ENCODE measurements at regions not wholly inside any gene's neighbourhood (a gene's known extent, or its start where the extent isn't known, plus 50 kb on each side); places are given as distances from the start of the nearest gene placed in this dataset.

DNA sequence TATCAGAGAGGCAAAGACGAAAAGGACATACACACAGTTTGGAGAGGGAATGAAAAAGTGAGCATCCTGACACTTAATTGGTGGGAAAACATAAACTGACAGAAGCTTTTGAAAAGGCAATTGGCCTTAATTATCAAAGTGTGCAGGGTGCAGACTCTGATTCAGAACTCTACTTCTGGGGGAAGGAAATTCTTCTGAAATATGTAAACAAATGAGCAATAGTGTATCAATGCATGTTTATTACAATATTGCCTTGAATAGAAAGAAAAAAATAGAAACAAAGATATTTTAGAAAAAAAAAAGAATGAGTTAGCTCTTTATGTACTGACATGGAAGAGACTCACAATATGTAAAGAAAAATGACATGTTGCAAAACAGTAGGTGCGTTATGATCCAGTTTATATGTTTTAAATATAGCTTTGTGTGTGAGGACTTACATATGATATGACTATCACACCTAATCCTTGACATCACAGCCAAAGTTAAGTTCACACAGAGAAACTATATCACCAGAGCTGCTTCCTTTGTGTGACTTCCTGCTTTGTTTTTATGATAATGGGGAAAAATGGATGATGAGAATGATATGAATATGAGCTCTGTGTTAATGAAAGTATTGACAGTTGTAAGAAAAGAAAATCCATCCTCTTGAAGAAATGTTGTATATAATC, 182.4 kb downstream of the KCTD12 start:
- Histone ChIP-seq H3K27ac (ENCODE audit: insufficient read length, low read depth, low read length) (no peak overlapping the region), H2BK5ac (ENCODE audit: insufficient read length, low read length) (no peak overlapping the region), H2BK12ac (ENCODE audit: insufficient read length, low read depth, low read length) (no peak overlapping the region), H3K79me1 (ENCODE audit: insufficient read depth, low read depth, low read length, poor library complexity, severe bottlenecking) (no peaks in the 10 kb centered on the region), H4K5ac (ENCODE audit: insufficient read length, low read depth, low read length) (no peak overlapping the region), H3T11ph (ENCODE audit: low read length) (no peak overlapping the region), H3K4me1 (ENCODE audit: insufficient read depth, low read length) (no peaks in the 10 kb centered on the region), H2AFZ (ENCODE audit: low read length) (no peak overlapping the region), H4K91ac (ENCODE audit: insufficient read length, low read depth, low read length) (no peak overlapping the region), H3K9ac (ENCODE audit: extremely low read depth, insufficient read length, low read length) (no peak overlapping the region), H3K56ac (ENCODE audit: insufficient read length, low read depth, low read length) (no peak overlapping the region), H3K18ac (ENCODE audit: insufficient read length, low read depth, low read length) (no peak overlapping the region), H4K20me1 (ENCODE audit: control insufficient read depth, insufficient read depth, insufficient read length) (no peaks in the 10 kb centered on the region), H3K4me2 (ENCODE audit: insufficient read depth, insufficient read length, low read length) (no peak overlapping the region), H3K4ac (ENCODE audit: low read depth, low read length) (no peak overlapping the region), H3K23me2 (ENCODE audit: insufficient read length, low read depth, low read length, poor library complexity, severe bottlenecking) (no peaks in the 10 kb centered on the region), H3K23ac (ENCODE audit: insufficient read length, low read depth, low read length) (no peak overlapping the region), H3K9me3 (ENCODE audit: control insufficient read depth, low read depth, low read length) (no peaks in the 10 kb centered on the region), H2BK20ac (ENCODE audit: low read depth, low read length, poor library complexity, severe bottlenecking) (no peak overlapping the region), H2AK5ac (ENCODE audit: insufficient read length, low read length) (no peak overlapping the region), H2BK15ac (ENCODE audit: low read depth, low read length) (no peak overlapping the region), H3K27me3 (ENCODE audit: insufficient read depth, low read length) (no peaks in the 10 kb centered on the region), H4K8ac (replicated peaks; ENCODE audit: insufficient read length, low read depth, low read length) (no peak overlapping the region), H3K14ac (ENCODE audit: insufficient read depth, low read length) (no peak overlapping the region), H2BK120ac (ENCODE audit: low read depth, low read length, poor library complexity, severe bottlenecking) (no peak overlapping the region), H3K79me2 (ENCODE audit: insufficient read depth, low read length) (no peaks in the 10 kb centered on the region)
- Mint-ChIP-seq H3K27ac (no peak overlapping the region), H3K9me3 (no peaks in the 10 kb centered on the region), H3K4me3 (no peak overlapping the region), H3K27me3 (ENCODE audit: low read depth) (no peaks in the 10 kb centered on the region; the same call in 1 of the 2 replicates), H3K4me1 (no peaks in the 10 kb centered on the region), H3K36me3 (ENCODE audit: insufficient read depth in 1 of 3, low read depth in 3 of 3) (no peaks in the 10 kb centered on the region)
- no CpG with 5 or more reads among the region's 2 CpGs for WGBS (ENCODE audit: extremely low coverage, insufficient read length, low lambda C conversion rate)
- DNase-seq: no peak
- TF ChIP-seq, protein P1, sequence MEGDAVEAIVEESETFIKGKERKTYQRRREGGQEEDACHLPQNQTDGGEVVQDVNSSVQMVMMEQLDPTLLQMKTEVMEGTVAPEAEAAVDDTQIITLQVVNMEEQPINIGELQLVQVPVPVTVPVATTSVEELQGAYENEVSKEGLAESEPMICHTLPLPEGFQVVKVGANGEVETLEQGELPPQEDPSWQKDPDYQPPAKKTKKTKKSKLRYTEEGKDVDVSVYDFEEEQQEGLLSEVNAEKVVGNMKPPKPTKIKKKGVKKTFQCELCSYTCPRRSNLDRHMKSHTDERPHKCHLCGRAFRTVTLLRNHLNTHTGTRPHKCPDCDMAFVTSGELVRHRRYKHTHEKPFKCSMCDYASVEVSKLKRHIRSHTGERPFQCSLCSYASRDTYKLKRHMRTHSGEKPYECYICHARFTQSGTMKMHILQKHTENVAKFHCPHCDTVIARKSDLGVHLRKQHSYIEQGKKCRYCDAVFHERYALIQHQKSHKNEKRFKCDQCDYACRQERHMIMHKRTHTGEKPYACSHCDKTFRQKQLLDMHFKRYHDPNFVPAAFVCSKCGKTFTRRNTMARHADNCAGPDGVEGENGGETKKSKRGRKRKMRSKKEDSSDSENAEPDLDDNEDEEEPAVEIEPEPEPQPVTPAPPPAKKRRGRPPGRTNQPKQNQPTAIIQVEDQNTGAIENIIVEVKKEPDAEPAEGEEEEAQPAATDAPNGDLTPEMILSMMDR (conservative IDR thresholded peaks at IDR 0.05): no peak
